ENCODE measurements at regions not wholly inside any gene's neighbourhood (a gene's known extent, or its start where the extent isn't known, plus 50 kb on each side); places are given as distances from the start of the nearest gene placed in this dataset.

GRCh38 chr15:87211547-87211946, 1045.0 kb downstream of the NTRK3 start:
- no peak for TF ChIP-seq CTCF (conservative IDR thresholded peaks at IDR 0.05 in 1 of 2, IDR thresholded peaks at IDR 0.05 in 1 of 2; ENCODE audit: extremely low read depth in 1 of 2, insufficient read depth in 1 of 2, low read depth in 1 of 2, low read length in 2 of 2)
- no peak for TF ChIP-seq EZH2 (IDR thresholded peaks at IDR 0.05; ENCODE audit: borderline replicate concordance, low read length)

Data from mammary epithelial cell (primary cell).